ENCODE measurements at regions not wholly inside any gene's neighbourhood (a gene's known extent, or its start where the extent isn't known, plus 50 kb on each side); places are given as distances from the start of the nearest gene placed in this dataset.

GRCh38 chr4:146095860-146096259 lies 79.7 kb upstream of the LSM6 start:
- Mint-ChIP-seq H3K27ac (ENCODE audit: unreplicated experiment) (no peak overlapping the region), H3K9me3 (ENCODE audit: unreplicated experiment) (peaks cover 2% of the 10 kb centered on the region), H3K27me3 (ENCODE audit: low read depth, unreplicated experiment) (no peaks in the 10 kb centered on the region), H3K4me1 (ENCODE audit: low read depth, unreplicated experiment) (no peaks in the 10 kb centered on the region), H3K4me3 (ENCODE audit: unreplicated experiment) (no peak overlapping the region), H3K36me3 (ENCODE audit: low read depth, unreplicated experiment) (no peaks in the 10 kb centered on the region)
- H3K9ac ChIP-seq (ENCODE audit: low read length) = no peak overlapping the region
- no peaks in the 10 kb centered on the region for H3K4me1 ChIP-seq (ENCODE audit: insufficient read depth, low read length)
- H3K27ac ChIP-seq (ENCODE audit: low read depth, low read length) = no peak overlapping the region
- H3K27me3 ChIP-seq (ENCODE audit: insufficient read depth, low read length) = no peaks in the 10 kb centered on the region
- no peak for DNase-seq (ENCODE audit: low read depth)
- H2AFZ ChIP-seq (ENCODE audit: low read depth, low read length) = no peak overlapping the region
- H3K9me3 ChIP-seq (ENCODE audit: insufficient read depth, low read depth, low read length) = no peaks in the 10 kb centered on the region
- no peaks in the 10 kb centered on the region for H3K79me2 ChIP-seq (ENCODE audit: insufficient read depth, low read length)
- no peak for FAIRE-seq
- H3K36me3 ChIP-seq (ENCODE audit: insufficient read depth, low read length) = no peaks in the 10 kb centered on the region
- H3K4me3 ChIP-seq (ENCODE audit: insufficient read depth, low read depth, low read length) = no peak overlapping the region
- no peak overlapping the region for H3K4me2 ChIP-seq (ENCODE audit: low read length)
- H4K20me1 ChIP-seq (ENCODE audit: insufficient read depth, low read length) = no peaks in the 10 kb centered on the region
- TF ChIP-seq CTCF (IDR thresholded peaks at IDR 0.05; ENCODE audit: insufficient read depth, low read depth, low read length) (no peak), EZH2 (IDR thresholded peaks at IDR 0.05; ENCODE audit: insufficient read depth, low read length) (no peak)

DNA sequence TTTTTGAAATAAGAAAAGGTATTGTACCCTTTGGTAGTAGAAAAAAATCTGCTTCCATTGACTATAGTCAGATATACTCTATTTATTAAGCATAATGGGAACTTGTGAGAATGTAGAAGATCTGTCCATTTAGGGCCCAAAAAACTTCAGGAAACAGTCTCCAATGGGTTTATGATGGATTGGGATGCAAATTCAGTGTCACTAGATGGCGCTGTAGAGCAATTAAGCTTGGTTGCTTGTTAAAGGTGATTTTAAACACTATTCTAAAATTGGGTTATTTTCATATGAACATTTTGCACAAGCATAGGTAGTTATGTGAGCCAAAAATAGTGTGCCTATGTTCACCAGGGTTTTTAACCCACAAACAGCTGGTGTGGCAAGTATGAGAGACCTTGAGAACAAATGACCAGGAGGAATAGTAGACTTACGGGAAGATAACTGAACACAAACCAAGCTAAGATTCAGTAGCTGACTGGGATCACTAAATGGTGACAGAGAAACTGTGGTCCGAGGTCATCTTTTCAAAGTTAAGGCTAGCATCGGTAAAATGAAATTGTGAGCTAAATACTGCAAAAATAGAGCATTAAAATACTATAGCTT lies 80.3 kb upstream of the LSM6 start:
- H4K20me1 ChIP-seq (ENCODE audit: insufficient read depth, low read length) = no peaks in the 10 kb centered on the region
- no peaks in the 10 kb centered on the region for H3K79me2 ChIP-seq (ENCODE audit: insufficient read depth, low read length)
- no peaks in the 10 kb centered on the region for H3K36me3 ChIP-seq (ENCODE audit: insufficient read depth, low read length)
- peak; percentile 12 for DNase-seq (ENCODE audit: low read depth)
- no peak overlapping the region for H3K4me3 ChIP-seq (ENCODE audit: insufficient read depth, low read depth, low read length)
- Mint-ChIP-seq H3K27me3 (ENCODE audit: low read depth, unreplicated experiment) (no peaks in the 10 kb centered on the region), H3K9me3 (ENCODE audit: unreplicated experiment) (peaks cover 2% of the 10 kb centered on the region), H3K36me3 (ENCODE audit: low read depth, unreplicated experiment) (no peaks in the 10 kb centered on the region), H3K4me1 (ENCODE audit: low read depth, unreplicated experiment) (no peaks in the 10 kb centered on the region), H3K4me3 (ENCODE audit: unreplicated experiment) (no peak overlapping the region), H3K27ac (ENCODE audit: unreplicated experiment) (no peak overlapping the region)
- no peak for FAIRE-seq
- TF ChIP-seq EZH2 (IDR thresholded peaks at IDR 0.05; ENCODE audit: insufficient read depth, low read length) (no peak), CTCF (IDR thresholded peaks at IDR 0.05; ENCODE audit: insufficient read depth, low read depth, low read length) (peak; percentile 90)
- no peaks in the 10 kb centered on the region for H3K27me3 ChIP-seq (ENCODE audit: insufficient read depth, low read length)
- no peak overlapping the region for H2AFZ ChIP-seq (ENCODE audit: low read depth, low read length)
- no peak overlapping the region for H3K27ac ChIP-seq (ENCODE audit: low read depth, low read length)
- H3K4me2 ChIP-seq (ENCODE audit: low read length) = no peak overlapping the region
- no peak overlapping the region for H3K9ac ChIP-seq (ENCODE audit: low read length)
- H3K9me3 ChIP-seq (ENCODE audit: insufficient read depth, low read depth, low read length) = no peaks in the 10 kb centered on the region
- no peaks in the 10 kb centered on the region for H3K4me1 ChIP-seq (ENCODE audit: insufficient read depth, low read length)

DNA sequence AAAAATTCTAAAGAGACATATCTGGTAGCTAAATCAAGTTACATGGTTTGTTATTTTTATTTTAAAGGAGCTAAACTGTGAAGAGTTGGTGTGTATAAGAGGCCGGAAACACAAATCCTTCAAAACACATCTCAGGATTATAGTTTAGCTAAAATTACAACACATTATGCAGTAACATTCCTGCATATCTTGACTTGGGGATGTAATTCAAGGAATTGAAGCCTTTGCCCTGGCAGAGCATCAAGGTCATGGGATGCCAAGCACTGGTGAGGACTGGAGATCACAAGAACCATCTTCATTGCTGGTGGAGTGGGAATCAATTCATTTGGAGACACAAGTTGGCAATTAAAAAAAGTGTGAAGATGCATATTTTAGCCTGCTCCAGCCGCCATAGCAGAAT lies 86.8 kb upstream of the LSM6 start:
- Mint-ChIP-seq H3K27ac (ENCODE audit: unreplicated experiment) (no peak overlapping the region), H3K4me3 (ENCODE audit: unreplicated experiment) (no peak overlapping the region), H3K4me1 (ENCODE audit: low read depth, unreplicated experiment) (no peaks in the 10 kb centered on the region), H3K9me3 (ENCODE audit: unreplicated experiment) (no peaks in the 10 kb centered on the region), H3K27me3 (ENCODE audit: low read depth, unreplicated experiment) (no peaks in the 10 kb centered on the region), H3K36me3 (ENCODE audit: low read depth, unreplicated experiment) (no peaks in the 10 kb centered on the region)
- H3K4me2 ChIP-seq (ENCODE audit: low read length) = no peak overlapping the region
- no peaks in the 10 kb centered on the region for H4K20me1 ChIP-seq (ENCODE audit: insufficient read depth, low read length)
- H3K27ac ChIP-seq (ENCODE audit: low read depth, low read length) = no peak overlapping the region
- no peaks in the 10 kb centered on the region for H3K27me3 ChIP-seq (ENCODE audit: insufficient read depth, low read length)
- DNase-seq (ENCODE audit: low read depth) (no peak), FAIRE-seq (no peak)
- no peak overlapping the region for H3K4me3 ChIP-seq (ENCODE audit: insufficient read depth, low read depth, low read length)
- H3K4me1 ChIP-seq (ENCODE audit: insufficient read depth, low read length) = no peaks in the 10 kb centered on the region
- no peak overlapping the region for H3K9ac ChIP-seq (ENCODE audit: low read length)
- H3K36me3 ChIP-seq (ENCODE audit: insufficient read depth, low read length) = no peaks in the 10 kb centered on the region
- H2AFZ ChIP-seq (ENCODE audit: low read depth, low read length) = no peak overlapping the region
- H3K9me3 ChIP-seq (ENCODE audit: insufficient read depth, low read depth, low read length) = no peaks in the 10 kb centered on the region
- TF ChIP-seq CTCF (IDR thresholded peaks at IDR 0.05; ENCODE audit: insufficient read depth, low read depth, low read length) (no peak), EZH2 (IDR thresholded peaks at IDR 0.05; ENCODE audit: insufficient read depth, low read length) (no peak)
- H3K79me2 ChIP-seq (ENCODE audit: insufficient read depth, low read length) = no peaks in the 10 kb centered on the region
